DND-41 (cell line): ENCODE measurements at regions not wholly inside any gene's neighbourhood (a gene's known extent, or its start where the extent isn't known, plus 50 kb on each side); places are given as distances from the start of the nearest gene placed in this dataset.

Experiments used
- CTCF ChIP-seq: IDR thresholded peaks from 2 replicates; pipeline ENCODE4 v1.5.1; 2012; ENCODE audit warnings: borderline replicate concordance, low read length, moderate library complexity, mild to moderate bottlenecking; ENCODE audit not compliant: poor library complexity, severe bottlenecking; ENCODE audit errors: extremely low read depth
- EZH2 ChIP-seq: IDR thresholded peaks from 3 replicates; pipeline ENCODE4 v1.6.1; 2012; ENCODE audit warnings: borderline replicate concordance, low read depth, mild to moderate bottlenecking, moderate library complexity, low read length, inconsistent platforms; ENCODE audit not compliant: severe bottlenecking

GRCh38 chr5:67561151-67561932 lies 364.7 kb upstream of the CD180 start:
- TF ChIP-seq EZH2 (no peak), CTCF (no peak)
